GM12878 (cell line): ENCODE measurements at regions not wholly inside any gene's neighbourhood (a gene's known extent, or its start where the extent isn't known, plus 50 kb on each side); places are given as distances from the start of the nearest gene placed in this dataset.

Experiments
- ATAC-seq: fragments of 200-7000 bp; cut with Tn5 transposase; 3 replicates; pipeline ENCODE4 v1.9.1; 2020; ENCODE audit warnings: mild to moderate bottlenecking, moderate library complexity
- BruUV-seq: library from RNA; stranded (reverse); fragments of 400-500 nt; replicated peaks from 2 replicates; lab custom pipeline; 2021; lab: Mats Ljungman, UMichigan
- CTCF ChIA-PET: fragments of 300-600 bp; sonication (Branson Sonifier 250); formaldehyde crosslinking; extraction: SDS; loops from one replicate; lab custom pipeline; 2021; ENCODE audit warnings: inconsistent platforms; lab: Yijun Ruan, JAX
- POLR2A ChIA-PET: fragments of 350-600 bp; formaldehyde crosslinking; extraction: SDS; loops from one replicate; lab custom pipeline; 2021; ENCODE audit warnings: inconsistent platforms; lab: Charles Lee
- RAD21 ChIA-PET: fragments of 300-600 bp; sonication (Branson Sonifier 250); formaldehyde crosslinking; loops from one replicate; lab custom pipeline; 2023; ENCODE audit warnings: antibody characterized with exemption; ENCODE audit not compliant: unreplicated experiment; lab: Charles Lee
- SMC1A ChIA-PET: fragments of 300-600 bp; sonication (Branson Sonifier 250); formaldehyde crosslinking; loops from one replicate; lab custom pipeline; 2023; ENCODE audit not compliant: unreplicated experiment, uncharacterized antibody; lab: Charles Lee
- DNase-seq: peaks from one replicate; pipeline ENCODE4 v3.0.0-alpha.2; 2011; ENCODE audit warnings: low read depth, low spot score
- FAIRE-seq: peaks from 3 replicates; lab custom pipeline; 2011; peaks lifted over from hg19 to GRCh38; lab: Jason Lieb, UNC
- H2AFZ ChIP-seq: 2 replicates; pipeline ENCODE4 v1.6.0; 2011; ENCODE audit warnings: low read depth, low read length, control low read depth; ENCODE audit not compliant: control insufficient read depth
- H3K27ac ChIP-seq: 2 replicates; pipeline ENCODE4 v1.5.1; 2011; ENCODE audit warnings: control low read depth; ENCODE audit not compliant: control insufficient read depth, insufficient read depth
- H3K27me3 ChIP-seq, 2 experiments: replicated peaks in 1 of 2; 2 replicates each; pipeline versions ENCODE4 v1.6.0 to v1.6.1; 2011; ENCODE audit warnings: low read length in 1 of 2; ENCODE audit not compliant: control insufficient read depth in 2 of 2, insufficient read depth in 2 of 2
- H3K36me3 ChIP-seq, 2 experiments: 2 replicates each; pipeline ENCODE4 v1.5.1; 2011; ENCODE audit warnings: low read length in 1 of 2; ENCODE audit not compliant: control insufficient read depth in 2 of 2, insufficient read depth in 2 of 2
- H3K4me1 ChIP-seq: 2 replicates; pipeline ENCODE4 v1.6.1; 2011; ENCODE audit warnings: mild to moderate bottlenecking, low read length, moderate library complexity, mixed read lengths; ENCODE audit not compliant: control insufficient read depth, insufficient read depth
- H3K4me2 ChIP-seq: 2 replicates; pipeline ENCODE4 v1.6.0; 2011; ENCODE audit warnings: control low read depth; ENCODE audit not compliant: control insufficient read depth, insufficient read depth
- H3K4me3 ChIP-seq: fragments of 200-600 bp; sonication (generic); 2 replicates; pipeline ENCODE4 v1.5.1; 2016
- H3K79me2 ChIP-seq: 2 replicates; pipeline ENCODE4 v1.6.0; 2011; ENCODE audit warnings: low read length; ENCODE audit not compliant: control insufficient read depth, insufficient read depth
- H3K9ac ChIP-seq: 2 replicates; pipeline ENCODE4 v1.8.0; 2011; ENCODE audit warnings: low read length, control low read depth, mixed read lengths; ENCODE audit not compliant: control insufficient read depth, insufficient read depth
- H3K9me3 ChIP-seq: replicated peaks from 3 replicates; pipeline ENCODE4 v1.5.1; 2011; ENCODE audit warnings: mild to moderate bottlenecking, low read length; ENCODE audit not compliant: control insufficient read depth, insufficient read depth
- H4K20me1 ChIP-seq: 2 replicates; pipeline ENCODE4 v1.6.0; 2011; ENCODE audit not compliant: control insufficient read depth, insufficient read depth
- POLR2AphosphoS2 ChIP-seq: IDR thresholded peaks from 2 replicates; pipeline ENCODE4 v1.6.1; 2011; ENCODE audit warnings: low read depth, mild to moderate bottlenecking, low read length, improper control_type of control experiment, moderate library complexity
- POLR2AphosphoS5 ChIP-seq: IDR thresholded peaks from 2 replicates; pipeline ENCODE4 v1.6.1; 2011; ENCODE audit warnings: mild to moderate bottlenecking, low read length, inconsistent platforms
- POU2F2 ChIP-seq: IDR thresholded peaks from 3 replicates; pipeline ENCODE4 v1.6.1; 2011; ENCODE audit warnings: low read depth, mild to moderate bottlenecking, low read length, borderline replicate concordance
- SRF ChIP-seq, 2 experiments: IDR thresholded peaks; 2 replicates each; pipeline ENCODE4 v1.6.1; 2011; ENCODE audit warnings: low read depth in 2 of 2, low read length in 2 of 2, mild to moderate bottlenecking in 1 of 2, moderate library complexity in 1 of 2
- YBX1 ChIP-seq: fragments of 450-650 bp; IDR thresholded peaks from 2 replicates; pipeline ENCODE4 v1.6.1; 2016; ENCODE audit warnings: antibody characterized with exemption
- WGBS: methylation state at CpG from one replicate; pipeline ENCODE4 v1.1.6; 2016; ENCODE audit warnings: low lambda C conversion rate; ENCODE audit not compliant: insufficient replicate concordance, insufficient coverage; ENCODE audit errors: missing lambda C conversion rate; 5-methylcytosine and 5-hydroxymethylcytosine counted together
- in situ Hi-C: fragments of 300-500 bp; cut with MboI; formaldehyde crosslinking; loops from 9 replicates; pipeline ENCODE4 v1.14.3; 2018; ENCODE audit warnings: mixed read lengths
- intact Hi-C: fragments of 100-400 bp; cut with micrococcal nuclease; formaldehyde crosslinking; loops from one replicate; pipeline ENCODE4 v1.14.2; 2022; ENCODE audit not compliant: unreplicated experiment
- TF ChIP-seq, protein P1 (sequence below): fragments of 450-650 bp; IDR thresholded peaks from 2 replicates; pipeline ENCODE4 v1.6.1; 2016; ENCODE audit warnings: mild to moderate bottlenecking, moderate library complexity, borderline replicate concordance
- TF ChIP-seq, protein P2 (sequence below): IDR thresholded peaks from 2 replicates; pipeline ENCODE4 v1.6.1; 2011; ENCODE audit warnings: low read depth, low read length, improper control_type of control experiment, borderline replicate concordance

DNA sequence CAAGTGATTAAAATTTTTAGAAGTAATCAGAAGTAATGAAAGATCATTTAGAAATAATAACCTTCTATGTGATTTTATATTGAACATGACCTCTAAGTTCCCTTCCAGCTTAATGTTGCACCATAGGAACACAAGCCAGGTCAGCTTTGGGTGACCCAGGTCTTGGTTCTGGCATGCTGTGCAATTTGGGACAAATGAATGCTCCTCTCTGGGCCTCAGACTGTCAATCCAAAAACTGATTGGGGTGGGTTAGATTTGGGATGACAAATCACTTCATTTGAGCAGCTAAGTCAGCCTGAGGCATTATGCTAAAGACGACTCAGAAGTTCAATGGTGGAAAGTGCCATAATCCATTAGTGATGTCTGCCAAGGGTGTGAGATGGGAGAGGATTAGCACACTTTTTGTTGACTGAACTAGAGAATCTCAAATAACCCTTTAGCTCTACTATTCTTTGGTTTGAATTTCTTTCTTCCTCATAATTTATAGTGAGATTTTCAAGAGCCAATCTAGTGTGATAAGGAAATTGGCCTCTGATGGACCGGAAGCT, 60.7 kb upstream of the BOD1 start:
- Histone ChIP-seq H3K27me3 (no peaks in the 10 kb centered on the region), H3K4me3 (no peak overlapping the region), H3K4me2 (no peak overlapping the region), H3K36me3 (no peaks in the 10 kb centered on the region)
- no TSS peak for BruUV-seq
- no peak for DNase-seq
- SMC1A ChIA-PET: interaction anchor here (0.7 to 2.1 kb wide), 13 partner anchors 8 to 248 kb away, joined by 3 to 5 read pairs (median 4); no protein-coding TSS in a partner anchor
- no peak for TF ChIP-seq POU2F2
- TF ChIP-seq, protein P1, sequence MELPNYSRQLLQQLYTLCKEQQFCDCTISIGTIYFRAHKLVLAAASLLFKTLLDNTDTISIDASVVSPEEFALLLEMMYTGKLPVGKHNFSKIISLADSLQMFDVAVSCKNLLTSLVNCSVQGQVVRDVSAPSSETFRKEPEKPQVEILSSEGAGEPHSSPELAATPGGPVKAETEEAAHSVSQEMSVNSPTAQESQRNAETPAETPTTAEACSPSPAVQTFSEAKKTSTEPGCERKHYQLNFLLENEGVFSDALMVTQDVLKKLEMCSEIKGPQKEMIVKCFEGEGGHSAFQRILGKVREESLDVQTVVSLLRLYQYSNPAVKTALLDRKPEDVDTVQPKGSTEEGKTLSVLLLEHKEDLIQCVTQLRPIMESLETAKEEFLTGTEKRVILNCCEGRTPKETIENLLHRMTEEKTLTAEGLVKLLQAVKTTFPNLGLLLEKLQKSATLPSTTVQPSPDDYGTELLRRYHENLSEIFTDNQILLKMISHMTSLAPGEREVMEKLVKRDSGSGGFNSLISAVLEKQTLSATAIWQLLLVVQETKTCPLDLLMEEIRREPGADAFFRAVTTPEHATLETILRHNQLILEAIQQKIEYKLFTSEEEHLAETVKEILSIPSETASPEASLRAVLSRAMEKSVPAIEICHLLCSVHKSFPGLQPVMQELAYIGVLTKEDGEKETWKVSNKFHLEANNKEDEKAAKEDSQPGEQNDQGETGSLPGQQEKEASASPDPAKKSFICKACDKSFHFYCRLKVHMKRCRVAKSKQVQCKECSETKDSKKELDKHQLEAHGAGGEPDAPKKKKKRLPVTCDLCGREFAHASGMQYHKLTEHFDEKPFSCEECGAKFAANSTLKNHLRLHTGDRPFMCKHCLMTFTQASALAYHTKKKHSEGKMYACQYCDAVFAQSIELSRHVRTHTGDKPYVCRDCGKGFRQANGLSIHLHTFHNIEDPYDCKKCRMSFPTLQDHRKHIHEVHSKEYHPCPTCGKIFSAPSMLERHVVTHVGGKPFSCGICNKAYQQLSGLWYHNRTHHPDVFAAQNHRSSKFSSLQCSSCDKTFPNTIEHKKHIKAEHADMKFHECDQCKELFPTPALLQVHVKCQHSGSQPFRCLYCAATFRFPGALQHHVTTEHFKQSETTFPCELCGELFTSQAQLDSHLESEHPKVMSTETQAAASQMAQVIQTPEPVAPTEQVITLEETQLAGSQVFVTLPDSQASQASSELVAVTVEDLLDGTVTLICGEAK: no peak
- TF ChIP-seq YBX1: no peak
- TF ChIP-seq SRF (IDR thresholded peaks at IDR 0.05; ENCODE audit: low read depth in 2 of 2, low read length in 2 of 2): no peak
- no peak for TF ChIP-seq POLR2AphosphoS2
- TF ChIP-seq, protein P2, sequence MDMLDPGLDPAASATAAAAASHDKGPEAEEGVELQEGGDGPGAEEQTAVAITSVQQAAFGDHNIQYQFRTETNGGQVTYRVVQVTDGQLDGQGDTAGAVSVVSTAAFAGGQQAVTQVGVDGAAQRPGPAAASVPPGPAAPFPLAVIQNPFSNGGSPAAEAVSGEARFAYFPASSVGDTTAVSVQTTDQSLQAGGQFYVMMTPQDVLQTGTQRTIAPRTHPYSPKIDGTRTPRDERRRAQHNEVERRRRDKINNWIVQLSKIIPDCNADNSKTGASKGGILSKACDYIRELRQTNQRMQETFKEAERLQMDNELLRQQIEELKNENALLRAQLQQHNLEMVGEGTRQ: no peak
- TF ChIP-seq POLR2AphosphoS5: no peak
- TF ChIP-seq, all 136 proteins: peak for 0
- no peak overlapping the region for H3K9ac ChIP-seq
- no peaks in the 10 kb centered on the region for H4K20me1 ChIP-seq
- no peak overlapping the region for H3K27ac ChIP-seq
- no peak overlapping the region for H2AFZ ChIP-seq
- in situ Hi-C loops: no loop called here
- RAD21 ChIA-PET: interaction anchor here (0.5 to 1.3 kb wide), 3 partner anchors 87 to 145 kb away, joined by 3 read pairs; no protein-coding TSS in a partner anchor
- WGBS: 26% methylated on average over 2 of the region's 2 CpGs
- POLR2A ChIA-PET: interaction anchor here (1.3 kb wide), 1 partner anchor 59 kb away, joined by 3 read pairs; no protein-coding TSS in a partner anchor
- CTCF ChIA-PET: interaction anchor here (1.3 to 1.7 kb wide), 3 partner anchors 47 to 295 kb away, joined by 3 to 5 read pairs (median 4); partner anchors contain the start of gene BOD1
- peaks cover 17% of the 10 kb centered on the region for H3K4me1 ChIP-seq
- FAIRE-seq (no peak), ATAC-seq (no peak)
- intact Hi-C loops: no loop called here
- no peaks in the 10 kb centered on the region for H3K79me2 ChIP-seq
- peaks cover 6% of the 10 kb centered on the region; the same call in 2 of the 3 replicates for H3K9me3 ChIP-seq
